ENCODE measurements at regions not wholly inside any gene's neighbourhood (a gene's known extent, or its start where the extent isn't known, plus 50 kb on each side); places are given as distances from the start of the nearest gene placed in this dataset.
"Not testable (repeated sequence)": the region's sequence is repeated elsewhere in the genome, so short reads cannot be mapped to it uniquely, and the experiment has no call there.

GRCh38 chr5:17978954-17979353 lies 344.7 kb downstream of the TAF11L14 start:
- no peak overlapping the region for H3K4me3 ChIP-seq (replicated peaks in 1 of 3; ENCODE audit: low read depth in 2 of 3, low read length in 3 of 3)
- H4K20me1 ChIP-seq (ENCODE audit: insufficient read depth, low read length): no peaks in the 10 kb centered on the region
- peaks cover 0 to 5% (median 2%) of the 10 kb centered on the region in 7 donors for H3K9me3 Mint-ChIP-seq
- H3K4me1 Mint-ChIP-seq: no peaks in the 10 kb centered on the region
- H3K27ac ChIP-seq (ENCODE audit: low read depth in 1 of 2, low read length in 2 of 2): no peak overlapping the region
- H3K27me3 Mint-ChIP-seq (ENCODE audit: low read depth in 3 of 3): no peaks in the 10 kb centered on the region
- H3K27me3 ChIP-seq (ENCODE audit: control insufficient read depth in 2 of 2, insufficient read depth in 2 of 2, low read length in 2 of 2): no peaks in the 10 kb centered on the region
- no peak overlapping the region for H3K4me2 ChIP-seq (replicated peaks; ENCODE audit: extremely low read depth, low read length, poor library complexity, severe bottlenecking)
- WGBS (ENCODE audit: insufficient coverage): no CpG with 5 or more reads among the region's 2 CpGs
- no peaks in the 10 kb centered on the region for H3K36me3 ChIP-seq (replicated peaks in 1 of 2; ENCODE audit: control insufficient read depth in 1 of 2, insufficient read depth in 2 of 2, low read length in 2 of 2)
- no peak overlapping the region for H2AFZ ChIP-seq (ENCODE audit: insufficient read depth, low read depth, low read length, poor library complexity, severe bottlenecking)
- TF ChIP-seq, protein P1, sequence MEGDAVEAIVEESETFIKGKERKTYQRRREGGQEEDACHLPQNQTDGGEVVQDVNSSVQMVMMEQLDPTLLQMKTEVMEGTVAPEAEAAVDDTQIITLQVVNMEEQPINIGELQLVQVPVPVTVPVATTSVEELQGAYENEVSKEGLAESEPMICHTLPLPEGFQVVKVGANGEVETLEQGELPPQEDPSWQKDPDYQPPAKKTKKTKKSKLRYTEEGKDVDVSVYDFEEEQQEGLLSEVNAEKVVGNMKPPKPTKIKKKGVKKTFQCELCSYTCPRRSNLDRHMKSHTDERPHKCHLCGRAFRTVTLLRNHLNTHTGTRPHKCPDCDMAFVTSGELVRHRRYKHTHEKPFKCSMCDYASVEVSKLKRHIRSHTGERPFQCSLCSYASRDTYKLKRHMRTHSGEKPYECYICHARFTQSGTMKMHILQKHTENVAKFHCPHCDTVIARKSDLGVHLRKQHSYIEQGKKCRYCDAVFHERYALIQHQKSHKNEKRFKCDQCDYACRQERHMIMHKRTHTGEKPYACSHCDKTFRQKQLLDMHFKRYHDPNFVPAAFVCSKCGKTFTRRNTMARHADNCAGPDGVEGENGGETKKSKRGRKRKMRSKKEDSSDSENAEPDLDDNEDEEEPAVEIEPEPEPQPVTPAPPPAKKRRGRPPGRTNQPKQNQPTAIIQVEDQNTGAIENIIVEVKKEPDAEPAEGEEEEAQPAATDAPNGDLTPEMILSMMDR (IDR thresholded peaks at IDR 0.05): no peak
- H3K27ac Mint-ChIP-seq: no peak overlapping the region
- no peaks in the 10 kb centered on the region for H3K4me1 ChIP-seq (ENCODE audit: control insufficient read depth in 1 of 2, insufficient read depth in 2 of 2, low read length in 2 of 2)
- no peaks in the 10 kb centered on the region for H3K9me3 ChIP-seq (replicated peaks in 1 of 2; ENCODE audit: control insufficient read depth in 1 of 2, insufficient read depth in 1 of 2, low read length in 2 of 2)
- no peak overlapping the region for H3K9ac ChIP-seq (ENCODE audit: insufficient read depth, low read length, poor library complexity, severe bottlenecking)
- no peaks in the 10 kb centered on the region for H3K36me3 Mint-ChIP-seq
- intact Hi-C loops (cut with micrococcal nuclease): loop anchor here in 1 of 2 donors (5.0 kb wide), 1 partner anchor 752 kb away; no protein-coding TSS in a partner anchor
- no peaks in the 10 kb centered on the region for H3K79me2 ChIP-seq (ENCODE audit: insufficient read depth, low read length)
- no peak overlapping the region for H3K4me3 Mint-ChIP-seq
- DNase-seq: no peak

- H3K79me2 ChIP-seq (ENCODE audit: insufficient read depth, low read length); H3K4me1 Mint-ChIP-seq; intact Hi-C loops (cut with micrococcal nuclease); DNase-seq; H3K9ac ChIP-seq (ENCODE audit: insufficient read depth, low read length, poor library complexity, severe bottlenecking); H3K9me3 ChIP-seq (replicated peaks in 1 of 2; ENCODE audit: control insufficient read depth in 1 of 2, insufficient read depth in 1 of 2, low read length in 2 of 2); H3K9me3 Mint-ChIP-seq; H3K27ac ChIP-seq (ENCODE audit: low read depth in 1 of 2, low read length in 2 of 2); H3K4me1 ChIP-seq (ENCODE audit: control insufficient read depth in 1 of 2, insufficient read depth in 2 of 2, low read length in 2 of 2); H3K4me3 Mint-ChIP-seq; H3K36me3 Mint-ChIP-seq; H3K4me2 ChIP-seq (replicated peaks; ENCODE audit: extremely low read depth, low read length, poor library complexity, severe bottlenecking); H3K4me3 ChIP-seq (replicated peaks in 1 of 3; ENCODE audit: low read depth in 2 of 3, low read length in 3 of 3); H3K27me3 ChIP-seq (ENCODE audit: control insufficient read depth in 2 of 2, insufficient read depth in 2 of 2, low read length in 2 of 2); H3K27ac Mint-ChIP-seq; H2AFZ ChIP-seq (ENCODE audit: insufficient read depth, low read depth, low read length, poor library complexity, severe bottlenecking); H4K20me1 ChIP-seq (ENCODE audit: insufficient read depth, low read length); H3K27me3 Mint-ChIP-seq (ENCODE audit: low read depth in 3 of 3); H3K36me3 ChIP-seq (replicated peaks in 1 of 2; ENCODE audit: control insufficient read depth in 1 of 2, insufficient read depth in 2 of 2, low read length in 2 of 2): not testable (repeated sequence)
- WGBS (ENCODE audit: insufficient coverage): no CpG with 5 or more reads among the region's 3 CpGs
These were observed 348.4 kb downstream of the TAF11L14 start for GRCh38 chr5:17982626-17983025.

Measured in CD14-positive monocyte (primary cell).